ENCODE measurements at regions not wholly inside any gene's neighbourhood (a gene's known extent, or its start where the extent isn't known, plus 50 kb on each side); places are given as distances from the start of the nearest gene placed in this dataset.

- TF ChIP-seq, protein P1, sequence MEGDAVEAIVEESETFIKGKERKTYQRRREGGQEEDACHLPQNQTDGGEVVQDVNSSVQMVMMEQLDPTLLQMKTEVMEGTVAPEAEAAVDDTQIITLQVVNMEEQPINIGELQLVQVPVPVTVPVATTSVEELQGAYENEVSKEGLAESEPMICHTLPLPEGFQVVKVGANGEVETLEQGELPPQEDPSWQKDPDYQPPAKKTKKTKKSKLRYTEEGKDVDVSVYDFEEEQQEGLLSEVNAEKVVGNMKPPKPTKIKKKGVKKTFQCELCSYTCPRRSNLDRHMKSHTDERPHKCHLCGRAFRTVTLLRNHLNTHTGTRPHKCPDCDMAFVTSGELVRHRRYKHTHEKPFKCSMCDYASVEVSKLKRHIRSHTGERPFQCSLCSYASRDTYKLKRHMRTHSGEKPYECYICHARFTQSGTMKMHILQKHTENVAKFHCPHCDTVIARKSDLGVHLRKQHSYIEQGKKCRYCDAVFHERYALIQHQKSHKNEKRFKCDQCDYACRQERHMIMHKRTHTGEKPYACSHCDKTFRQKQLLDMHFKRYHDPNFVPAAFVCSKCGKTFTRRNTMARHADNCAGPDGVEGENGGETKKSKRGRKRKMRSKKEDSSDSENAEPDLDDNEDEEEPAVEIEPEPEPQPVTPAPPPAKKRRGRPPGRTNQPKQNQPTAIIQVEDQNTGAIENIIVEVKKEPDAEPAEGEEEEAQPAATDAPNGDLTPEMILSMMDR (conservative IDR thresholded peaks at IDR 0.05; ENCODE audit: low read length) = no peak
- no peak for TF ChIP-seq EZH2phosphoT487 (IDR thresholded peaks at IDR 0.05; ENCODE audit: borderline replicate concordance, low read depth, low read length)
Measured at GRCh38 chr5:93893075-93893474, 151.7 kb upstream of the POU5F2 start.
